GM12872 (cell line): ENCODE measurements at regions not wholly inside any gene's neighbourhood (a gene's known extent, or its start where the extent isn't known, plus 50 kb on each side); places are given as distances from the start of the nearest gene placed in this dataset.

ENCODE experiments used
- CTCF ChIP-seq: IDR thresholded peaks from 3 replicates; pipeline ENCODE4 v1.5.1; 2011; ENCODE audit warnings: low read depth, mild to moderate bottlenecking, low read length, moderate library complexity; ENCODE audit not compliant: insufficient read depth

GRCh38 chr2:236402033-236402790 is 138.0 kb upstream of the ASB18 start:
- TF ChIP-seq CTCF, result no peak

DNA sequence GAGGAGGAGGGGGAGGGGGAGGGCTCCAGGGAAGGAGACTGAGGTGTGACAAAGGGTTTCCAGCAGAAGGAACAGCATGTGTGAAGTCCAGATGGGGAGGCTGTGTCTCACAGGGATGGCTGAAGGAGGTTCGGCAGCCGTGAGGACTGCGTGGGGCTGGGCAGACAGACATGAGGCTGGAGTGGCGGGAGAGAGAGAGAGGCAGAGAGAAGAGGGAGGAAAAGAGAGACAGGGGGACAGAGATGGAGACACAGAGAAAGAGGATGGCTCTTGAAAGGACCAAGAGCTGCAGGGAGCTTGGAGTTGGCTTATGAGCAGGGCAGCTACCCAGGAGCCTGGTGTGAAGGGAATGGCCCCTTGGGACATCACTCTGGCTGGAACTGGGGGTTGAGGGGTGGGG is 138.9 kb upstream of the ASB18 start:
- TF ChIP-seq CTCF, result no peak

DNA sequence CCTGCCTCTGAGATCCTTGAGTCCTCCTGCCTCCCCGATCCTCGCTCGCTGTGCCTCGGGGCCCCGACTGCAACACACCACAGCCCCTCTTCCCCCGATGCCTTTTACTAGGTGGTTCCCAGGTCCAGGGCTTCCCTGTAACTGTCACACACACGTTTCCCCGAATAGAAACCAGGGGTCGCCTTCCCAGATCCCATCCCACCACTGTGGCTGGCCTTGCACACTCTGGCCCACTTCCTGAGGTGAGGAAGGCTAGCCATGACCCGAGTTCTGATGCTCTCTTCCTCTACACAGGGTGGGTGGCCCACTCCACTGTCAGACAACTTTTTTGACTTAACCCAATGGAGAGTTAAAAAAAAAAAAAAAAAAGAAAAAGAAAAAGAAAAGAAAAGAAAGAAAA is 139.6 kb upstream of the ASB18 start:
- TF ChIP-seq CTCF, result no peak

- TF ChIP-seq CTCF, result no peak
Observed at GRCh38 chr2:236404346-236404745, 140.1 kb upstream of the ASB18 start.

- no peak for TF ChIP-seq CTCF
Observed at GRCh38 chr2:236405357-236405756, 141.2 kb upstream of the ASB18 start.

DNA sequence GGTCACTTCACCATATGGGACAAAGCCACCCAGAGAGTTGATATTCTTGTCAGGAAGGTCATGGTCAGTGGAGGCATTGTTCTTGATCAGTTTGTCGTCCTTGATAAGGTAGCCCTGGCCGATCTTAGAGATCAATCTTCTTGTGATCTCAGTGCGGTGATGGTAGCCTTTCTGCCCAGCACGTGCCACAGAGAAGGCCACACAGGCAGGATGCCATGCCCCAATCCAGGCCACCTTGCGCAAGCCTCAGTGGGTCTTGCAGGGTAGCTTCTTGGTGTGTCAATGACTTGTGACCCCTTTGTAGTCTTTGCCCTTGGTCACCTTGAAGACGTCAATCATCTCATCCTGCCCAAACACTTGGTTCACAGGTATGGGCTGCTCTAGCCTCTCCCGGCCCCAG is 143.9 kb upstream of the ASB18 start:
- no peak for TF ChIP-seq CTCF

- no peak for TF ChIP-seq CTCF
Observed at GRCh38 chr2:236408786-236409185, 144.6 kb upstream of the ASB18 start.
